ENCODE measurements at regions not wholly inside any gene's neighbourhood (a gene's known extent, or its start where the extent isn't known, plus 50 kb on each side); places are given as distances from the start of the nearest gene placed in this dataset.
A peak's percentile ranks its signal among the peaks of the same experiment; 100 is the strongest.

GRCh38 chr3:13161771-13162535 lies 88.7 kb upstream of the IQSEC1 start:
- H2BK120ac ChIP-seq (ENCODE audit: insufficient read depth, low read length, poor library complexity), result no peak overlapping the region
- no peaks in the 10 kb centered on the region for H3K36me3 ChIP-seq (ENCODE audit: control insufficient read depth in 1 of 2, insufficient read depth in 2 of 2, low read length in 2 of 2)
- no peak overlapping the region for H2AK5ac ChIP-seq (ENCODE audit: low read length)
- no peak overlapping the region for H2BK5ac ChIP-seq (ENCODE audit: low read depth, low read length, poor library complexity)
- H3K4me2 ChIP-seq (ENCODE audit: low read length), result no peak overlapping the region
- H3K9me3 ChIP-seq (ENCODE audit: insufficient read depth, low read depth, low read length), result peaks cover 5% of the 10 kb centered on the region
- DNase-seq, result no peak
- H3K18ac ChIP-seq (ENCODE audit: low read length), result no peak overlapping the region
- H2AFZ ChIP-seq (ENCODE audit: insufficient read depth, low read length, poor library complexity), result no peak overlapping the region
- no peak overlapping the region for H3K14ac ChIP-seq (ENCODE audit: low read length)
- no peaks in the 10 kb centered on the region for H3K79me2 ChIP-seq (ENCODE audit: control insufficient read depth, insufficient read depth, low read length, poor library complexity)
- H3K23ac ChIP-seq (ENCODE audit: low read length), result no peak overlapping the region
- H3K27me3 ChIP-seq (ENCODE audit: insufficient read depth, low read length), result no peaks in the 10 kb centered on the region
- no peaks in the 10 kb centered on the region for H3K4me1 ChIP-seq (ENCODE audit: control insufficient read depth in 1 of 2, insufficient read depth in 2 of 2, low read length in 2 of 2)
- H4K12ac ChIP-seq (ENCODE audit: low read depth, low read length), result no peak overlapping the region
- H3K4me3 ChIP-seq (ENCODE audit: low read depth, low read length), result no peak overlapping the region
- H3K27ac ChIP-seq (ENCODE audit: low read depth, low read length), result no peak overlapping the region
- no peak overlapping the region for H3K4ac ChIP-seq (ENCODE audit: low read depth, low read length)
- no peak overlapping the region for H2BK12ac ChIP-seq (ENCODE audit: low read length)
- H3K79me1 ChIP-seq (ENCODE audit: low read length), result no peaks in the 10 kb centered on the region
- no peak overlapping the region for H4K8ac ChIP-seq (ENCODE audit: low read depth, low read length)
- no peak overlapping the region for H3K9ac ChIP-seq (ENCODE audit: low read length)
- no CpG with 5 or more reads among the region's 18 CpGs for WGBS (ENCODE audit: extremely low coverage, insufficient coverage, insufficient read length)
- H4K91ac ChIP-seq (ENCODE audit: low read depth, low read length), result no peak overlapping the region

GRCh38 chr3:13161021-13161759 lies 88.0 kb upstream of the IQSEC1 start:
- H2BK12ac ChIP-seq (ENCODE audit: low read length), result no peak overlapping the region
- H3K4me2 ChIP-seq (ENCODE audit: low read length), result no peak overlapping the region
- H3K4me3 ChIP-seq (ENCODE audit: low read depth, low read length), result no peak overlapping the region
- H2BK120ac ChIP-seq (ENCODE audit: insufficient read depth, low read length, poor library complexity), result no peak overlapping the region
- no peak overlapping the region for H4K91ac ChIP-seq (ENCODE audit: low read depth, low read length)
- DNase-seq, result no peak
- no peaks in the 10 kb centered on the region for H3K36me3 ChIP-seq (ENCODE audit: control insufficient read depth in 1 of 2, insufficient read depth in 2 of 2, low read length in 2 of 2)
- no peak overlapping the region for H3K9ac ChIP-seq (ENCODE audit: low read length)
- no peak overlapping the region for H2AFZ ChIP-seq (ENCODE audit: insufficient read depth, low read length, poor library complexity)
- H3K79me1 ChIP-seq (ENCODE audit: low read length), result no peaks in the 10 kb centered on the region
- no peak overlapping the region for H4K12ac ChIP-seq (ENCODE audit: low read depth, low read length)
- H3K4ac ChIP-seq (ENCODE audit: low read depth, low read length), result no peak overlapping the region
- H3K23ac ChIP-seq (ENCODE audit: low read length), result no peak overlapping the region
- no peak overlapping the region for H2BK5ac ChIP-seq (ENCODE audit: low read depth, low read length, poor library complexity)
- no peaks in the 10 kb centered on the region for H3K27me3 ChIP-seq (ENCODE audit: insufficient read depth, low read length)
- no peak overlapping the region for H3K18ac ChIP-seq (ENCODE audit: low read length)
- H2AK5ac ChIP-seq (ENCODE audit: low read length), result no peak overlapping the region
- no peak overlapping the region for H3K14ac ChIP-seq (ENCODE audit: low read length)
- no CpG with 5 or more reads among the region's 21 CpGs for WGBS (ENCODE audit: extremely low coverage, insufficient coverage, insufficient read length)
- H3K4me1 ChIP-seq (ENCODE audit: control insufficient read depth in 1 of 2, insufficient read depth in 2 of 2, low read length in 2 of 2), result no peaks in the 10 kb centered on the region
- H4K8ac ChIP-seq (ENCODE audit: low read depth, low read length), result no peak overlapping the region
- H3K27ac ChIP-seq (ENCODE audit: low read depth, low read length), result no peak overlapping the region
- no peaks in the 10 kb centered on the region for H3K79me2 ChIP-seq (ENCODE audit: control insufficient read depth, insufficient read depth, low read length, poor library complexity)
- peaks cover 6% of the 10 kb centered on the region for H3K9me3 ChIP-seq (ENCODE audit: insufficient read depth, low read depth, low read length)

GRCh38 chr3:13160619-13161018 lies 87.4 kb upstream of the IQSEC1 start:
- Histone ChIP-seq H3K79me1 (ENCODE audit: low read length) (no peaks in the 10 kb centered on the region), H3K4ac (ENCODE audit: low read depth, low read length) (no peak overlapping the region), H3K36me3 (ENCODE audit: control insufficient read depth in 1 of 2, insufficient read depth in 2 of 2, low read length in 2 of 2) (no peaks in the 10 kb centered on the region), H4K12ac (ENCODE audit: low read depth, low read length) (no peak overlapping the region), H3K4me1 (ENCODE audit: control insufficient read depth in 1 of 2, insufficient read depth in 2 of 2, low read length in 2 of 2) (no peaks in the 10 kb centered on the region), H3K4me3 (ENCODE audit: low read depth, low read length) (no peak overlapping the region), H2AFZ (ENCODE audit: insufficient read depth, low read length, poor library complexity) (no peak overlapping the region), H2BK120ac (ENCODE audit: insufficient read depth, low read length, poor library complexity) (no peak overlapping the region), H3K18ac (ENCODE audit: low read length) (no peak overlapping the region), H3K9me3 (ENCODE audit: insufficient read depth, low read depth, low read length) (peaks cover 6% of the 10 kb centered on the region), H2BK12ac (ENCODE audit: low read length) (no peak overlapping the region), H3K27me3 (ENCODE audit: insufficient read depth, low read length) (no peaks in the 10 kb centered on the region), H2AK5ac (ENCODE audit: low read length) (no peak overlapping the region), H3K23ac (ENCODE audit: low read length) (no peak overlapping the region), H2BK5ac (ENCODE audit: low read depth, low read length, poor library complexity) (no peak overlapping the region), H3K27ac (ENCODE audit: low read depth, low read length) (no peak overlapping the region), H3K14ac (ENCODE audit: low read length) (no peak overlapping the region), H4K91ac (ENCODE audit: low read depth, low read length) (no peak overlapping the region), H4K8ac (ENCODE audit: low read depth, low read length) (no peak overlapping the region), H3K79me2 (ENCODE audit: control insufficient read depth, insufficient read depth, low read length, poor library complexity) (no peaks in the 10 kb centered on the region), H3K4me2 (ENCODE audit: low read length) (no peak overlapping the region), H3K9ac (ENCODE audit: low read length) (no peak overlapping the region)
- no CpG with 5 or more reads among the region's 1 CpG for WGBS (ENCODE audit: extremely low coverage, insufficient coverage, insufficient read length)
- no peak for DNase-seq

DNA sequence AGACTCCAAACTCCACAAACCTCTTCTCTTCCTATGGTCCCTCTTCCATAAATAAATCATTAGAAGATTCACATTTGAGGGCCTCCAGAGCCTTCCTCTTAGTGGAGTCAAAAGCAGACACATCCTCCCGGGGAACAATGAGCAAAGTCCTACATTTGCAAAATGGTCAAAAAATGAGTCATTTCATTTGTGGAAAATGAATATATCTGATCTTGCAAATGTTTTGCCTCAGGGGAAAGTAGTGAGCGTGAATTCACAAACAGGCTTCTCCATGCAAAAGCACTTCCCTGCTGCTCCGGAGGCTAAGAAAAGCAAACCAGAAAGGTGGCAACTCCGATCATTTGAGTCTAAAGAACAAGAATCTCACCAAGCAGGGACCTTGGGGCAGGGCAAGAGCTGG lies 86.7 kb upstream of the IQSEC1 start:
- Histone ChIP-seq H4K12ac (ENCODE audit: low read depth, low read length) (no peak overlapping the region), H3K79me1 (ENCODE audit: low read length) (no peaks in the 10 kb centered on the region), H3K23ac (ENCODE audit: low read length) (no peak overlapping the region), H2BK12ac (ENCODE audit: low read length) (no peak overlapping the region), H3K4ac (ENCODE audit: low read depth, low read length) (no peak overlapping the region), H3K36me3 (ENCODE audit: control insufficient read depth in 1 of 2, insufficient read depth in 2 of 2, low read length in 2 of 2) (no peaks in the 10 kb centered on the region), H3K4me1 (ENCODE audit: control insufficient read depth in 1 of 2, insufficient read depth in 2 of 2, low read length in 2 of 2) (no peaks in the 10 kb centered on the region), H3K27ac (ENCODE audit: low read depth, low read length) (no peak overlapping the region), H3K4me3 (ENCODE audit: low read depth, low read length) (no peak overlapping the region), H2AK5ac (ENCODE audit: low read length) (no peak overlapping the region), H3K27me3 (ENCODE audit: insufficient read depth, low read length) (no peaks in the 10 kb centered on the region), H3K79me2 (ENCODE audit: control insufficient read depth, insufficient read depth, low read length, poor library complexity) (no peaks in the 10 kb centered on the region), H3K9me3 (ENCODE audit: insufficient read depth, low read depth, low read length) (peaks cover 6% of the 10 kb centered on the region), H2BK120ac (ENCODE audit: insufficient read depth, low read length, poor library complexity) (no peak overlapping the region), H3K18ac (ENCODE audit: low read length) (no peak overlapping the region), H3K4me2 (ENCODE audit: low read length) (no peak overlapping the region), H3K9ac (ENCODE audit: low read length) (no peak overlapping the region), H4K8ac (ENCODE audit: low read depth, low read length) (no peak overlapping the region), H2AFZ (ENCODE audit: insufficient read depth, low read length, poor library complexity) (no peak overlapping the region), H4K91ac (ENCODE audit: low read depth, low read length) (no peak overlapping the region), H2BK5ac (ENCODE audit: low read depth, low read length, poor library complexity) (no peak overlapping the region), H3K14ac (ENCODE audit: low read length) (no peak overlapping the region)
- peak; percentile 19 to 92 for DNase-seq
- no CpG with 5 or more reads among the region's 4 CpGs for WGBS (ENCODE audit: extremely low coverage, insufficient coverage, insufficient read length)
